ENCODE measurements at regions not wholly inside any gene's neighbourhood (a gene's known extent, or its start where the extent isn't known, plus 50 kb on each side); places are given as distances from the start of the nearest gene placed in this dataset.

GRCh38 chr4:164467493-164467892, 286.4 kb upstream of the SMIM31 start:
- TF ChIP-seq CTCF (IDR thresholded peaks at IDR 0.05) (no peak), POLR2A (IDR thresholded peaks at IDR 0.05) (no peak)
